ENCODE measurements at regions not wholly inside any gene's neighbourhood (a gene's known extent, or its start where the extent isn't known, plus 50 kb on each side); places are given as distances from the start of the nearest gene placed in this dataset.

DNA sequence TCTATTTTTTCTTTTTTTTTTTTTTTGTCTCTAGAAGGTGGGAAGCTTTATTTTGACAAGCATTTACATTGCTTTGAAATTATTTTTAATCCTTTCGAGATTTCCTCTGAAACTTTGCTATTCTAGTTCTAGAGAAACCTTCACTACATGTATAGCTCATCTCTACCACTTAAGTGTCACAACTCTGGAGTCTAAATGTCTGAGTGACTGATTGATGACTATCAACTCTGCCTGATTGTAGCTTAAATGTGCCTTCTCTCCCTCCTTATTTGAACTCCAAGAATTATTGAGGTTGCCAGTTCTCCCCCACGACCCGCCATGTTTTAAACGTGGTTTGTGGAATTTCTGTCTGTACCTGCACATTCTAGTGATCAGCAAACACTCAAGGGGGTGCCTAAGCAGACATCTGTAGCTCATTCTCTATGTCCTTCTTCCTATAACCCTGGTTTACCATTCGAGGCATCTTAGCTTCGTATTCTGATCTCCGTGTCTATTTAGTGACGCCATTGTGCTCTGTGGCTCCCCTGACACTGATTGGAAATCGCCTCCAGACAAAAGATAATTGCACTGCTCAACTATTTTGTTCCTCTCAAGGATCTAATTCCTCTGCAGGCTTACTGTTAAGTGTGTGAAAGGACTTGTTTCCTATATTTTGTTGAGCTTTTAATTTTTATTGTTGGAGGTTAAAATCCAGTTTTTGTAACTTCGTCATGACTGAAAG, 1570.6 kb downstream of the BRINP3 start:
- TF ChIP-seq CTCF (IDR thresholded peaks at IDR 0.05) = no peak
- no peak for TF ChIP-seq POLR2A (IDR thresholded peaks at IDR 0.05)

All from body of pancreas (tissue), 4 donors.